ENCODE measurements at regions not wholly inside any gene's neighbourhood (a gene's known extent, or its start where the extent isn't known, plus 50 kb on each side); places are given as distances from the start of the nearest gene placed in this dataset.

GRCh38 chr2:188851826-188852225, 122.3 kb upstream of the COL3A1 start (continued):
- TF ChIP-seq ZNF462 (CRISPR knock-in tag; IDR thresholded peaks at IDR 0.05) (no peak), CREB1 (CRISPR knock-in tag; IDR thresholded peaks at IDR 0.05; ENCODE audit: low read depth) (no peak), REST (IDR thresholded peaks at IDR 0.05; ENCODE audit: unreplicated experiment) (no peak), ZNF114 (CRISPR knock-in tag; IDR thresholded peaks at IDR 0.05) (no peak)

- H3K4me1 Mint-ChIP-seq = no peaks in the 10 kb centered on the region; the same call in 2 of the 3 replicates
- H3K27me3 Mint-ChIP-seq (ENCODE audit: insufficient read depth, low read depth, poor library complexity) = no peaks in the 10 kb centered on the region
- TF ChIP-seq REST (IDR thresholded peaks at IDR 0.05; ENCODE audit: unreplicated experiment) = no peak
- no peak for TF ChIP-seq CTCF (conservative IDR thresholded peaks at IDR 0.05; ENCODE audit: low read depth in 2 of 2)
These were observed 121.4 kb upstream of the COL3A1 start for GRCh38 chr2:188852772-188853171.

More at GRCh38 chr2:188852772-188853171, 121.4 kb upstream of the COL3A1 start:
- no peak overlapping the region; the same call in 1 of the 2 replicates for H2AFZ ChIP-seq
- H4K20me1 ChIP-seq (replicated peaks; ENCODE audit: insufficient read depth) = no peaks in the 10 kb centered on the region
- H3K27me3 ChIP-seq (ENCODE audit: insufficient read depth) = no peaks in the 10 kb centered on the region
- peaks cover 5% of the 10 kb centered on the region; the same call in 1 of the 2 replicates for H3K9me2 ChIP-seq (ENCODE audit: insufficient read depth)
- H3K27ac Mint-ChIP-seq = no peak overlapping the region
- H3K4me1 ChIP-seq (ENCODE audit: insufficient read depth) = no peaks in the 10 kb centered on the region
- H3K36me3 ChIP-seq (ENCODE audit: insufficient read depth) = no peaks in the 10 kb centered on the region
- ATAC-seq (no peak), DNase-seq (ENCODE audit: low spot score) (no peak)
- no peak overlapping the region for H3K4me3 ChIP-seq
- H3F3A ChIP-seq (replicated peaks; ENCODE audit: low read depth) = no peaks in the 10 kb centered on the region
- no peak overlapping the region for H3K4me2 ChIP-seq
- H3K79me2 ChIP-seq (replicated peaks; ENCODE audit: insufficient read depth) = no peaks in the 10 kb centered on the region
- H3K27ac ChIP-seq (ENCODE audit: low read depth) = no peak overlapping the region
- H3K9me3 Mint-ChIP-seq = no peaks in the 10 kb centered on the region; the same call in 2 of the 3 replicates
- H3K4me3 Mint-ChIP-seq = no peak overlapping the region
- no peaks in the 10 kb centered on the region for H3K36me3 Mint-ChIP-seq (ENCODE audit: low read depth)
